ENCODE measurements at regions not wholly inside any gene's neighbourhood (a gene's known extent, or its start where the extent isn't known, plus 50 kb on each side); places are given as distances from the start of the nearest gene placed in this dataset.

DNA sequence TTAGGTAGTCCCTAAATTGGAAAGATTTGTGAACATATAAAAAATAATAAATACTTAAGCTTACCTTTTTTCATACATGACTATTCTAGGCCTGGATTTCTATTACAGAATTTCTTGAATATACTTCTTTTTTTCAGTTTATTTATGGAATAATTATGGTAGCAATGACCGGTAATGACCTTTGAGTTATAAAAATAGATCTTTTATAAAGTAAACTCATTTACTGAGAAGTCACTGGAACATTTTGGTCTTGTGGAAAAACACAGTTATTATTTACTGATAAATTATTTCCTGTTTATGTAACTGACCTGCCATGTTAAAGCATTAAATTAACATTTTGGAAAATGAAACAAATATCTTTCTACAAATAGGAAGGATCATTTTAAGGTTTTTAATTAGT is 80.4 kb upstream of the RASGEF1B start:
- POLR2A ChIA-PET, result no interaction called here
- ATAC-seq (ENCODE audit: low read depth) (no peak), DNase-seq (no peak)
- no peaks in the 10 kb centered on the region for H3K27me3 Mint-ChIP-seq
- Histone ChIP-seq H3K4me2 (replicated peaks; ENCODE audit: low read depth, low read length, poor library complexity, severe bottlenecking) (no peak overlapping the region), H2AFZ (ENCODE audit: insufficient read depth, low read depth, low read length, poor library complexity, severe bottlenecking) (no peak overlapping the region), H3K9ac (ENCODE audit: low read length) (no peak overlapping the region), H3K4me3 (ENCODE audit: control extremely low read depth in 1 of 5, extremely low read depth in 1 of 5, insufficient read depth in 1 of 5, low read depth in 2 of 5, low read length in 4 of 5) (no peak overlapping the region), H3K36me3 (replicated peaks in 1 of 2; ENCODE audit: control extremely low read depth in 1 of 2, control insufficient read depth in 1 of 2, extremely low read depth in 1 of 2, insufficient read depth in 2 of 2, low read length in 1 of 2) (no peaks in the 10 kb centered on the region), H4K20me1 (ENCODE audit: control insufficient read depth, insufficient read depth, low read length, poor library complexity, severe bottlenecking) (no peaks in the 10 kb centered on the region), H3K9me3 (ENCODE audit: control extremely low read depth in 1 of 3, control insufficient read depth in 2 of 3, insufficient read depth in 1 of 3, low read length in 2 of 3) (no peaks in the 10 kb centered on the region), H3K27ac (ENCODE audit: low read length in 2 of 2) (no peak overlapping the region), H3K4me1 (ENCODE audit: control insufficient read depth in 2 of 2, insufficient read depth in 2 of 2, low read length in 2 of 2) (peaks cover 0 to 2% of the 10 kb centered on the region in 2 donors), H3K27me3 (replicated peaks in 1 of 4; ENCODE audit: control extremely low read depth in 1 of 4, control insufficient read depth in 3 of 4, insufficient read depth in 4 of 4, low read length in 3 of 4) (no peaks in the 10 kb centered on the region), H3K79me2 (ENCODE audit: control insufficient read depth, insufficient read depth, low read length) (no peaks in the 10 kb centered on the region)
- peaks cover 3% of the 10 kb centered on the region for H3K9me3 Mint-ChIP-seq (ENCODE audit: insufficient read depth)
- CTCF ChIA-PET, result no interaction called here
- TF ChIP-seq, protein P1, sequence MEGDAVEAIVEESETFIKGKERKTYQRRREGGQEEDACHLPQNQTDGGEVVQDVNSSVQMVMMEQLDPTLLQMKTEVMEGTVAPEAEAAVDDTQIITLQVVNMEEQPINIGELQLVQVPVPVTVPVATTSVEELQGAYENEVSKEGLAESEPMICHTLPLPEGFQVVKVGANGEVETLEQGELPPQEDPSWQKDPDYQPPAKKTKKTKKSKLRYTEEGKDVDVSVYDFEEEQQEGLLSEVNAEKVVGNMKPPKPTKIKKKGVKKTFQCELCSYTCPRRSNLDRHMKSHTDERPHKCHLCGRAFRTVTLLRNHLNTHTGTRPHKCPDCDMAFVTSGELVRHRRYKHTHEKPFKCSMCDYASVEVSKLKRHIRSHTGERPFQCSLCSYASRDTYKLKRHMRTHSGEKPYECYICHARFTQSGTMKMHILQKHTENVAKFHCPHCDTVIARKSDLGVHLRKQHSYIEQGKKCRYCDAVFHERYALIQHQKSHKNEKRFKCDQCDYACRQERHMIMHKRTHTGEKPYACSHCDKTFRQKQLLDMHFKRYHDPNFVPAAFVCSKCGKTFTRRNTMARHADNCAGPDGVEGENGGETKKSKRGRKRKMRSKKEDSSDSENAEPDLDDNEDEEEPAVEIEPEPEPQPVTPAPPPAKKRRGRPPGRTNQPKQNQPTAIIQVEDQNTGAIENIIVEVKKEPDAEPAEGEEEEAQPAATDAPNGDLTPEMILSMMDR (IDR thresholded peaks at IDR 0.05), result no peak
- no peak for TF ChIP-seq EZH2 (IDR thresholded peaks at IDR 0.05; ENCODE audit: borderline replicate concordance, insufficient read depth, low read depth, low read length, poor library complexity, severe bottlenecking)
- H3K4me3 Mint-ChIP-seq, result no peak overlapping the region
- no peak overlapping the region for H3K27ac Mint-ChIP-seq
- H3K4me1 Mint-ChIP-seq, result peaks cover 31% of the 10 kb centered on the region
- intact Hi-C loops (cut with micrococcal nuclease), result no loop called here
- WGBS (ENCODE audit: insufficient coverage), result no CpG with 5 or more reads among the region's 1 CpG

DNA sequence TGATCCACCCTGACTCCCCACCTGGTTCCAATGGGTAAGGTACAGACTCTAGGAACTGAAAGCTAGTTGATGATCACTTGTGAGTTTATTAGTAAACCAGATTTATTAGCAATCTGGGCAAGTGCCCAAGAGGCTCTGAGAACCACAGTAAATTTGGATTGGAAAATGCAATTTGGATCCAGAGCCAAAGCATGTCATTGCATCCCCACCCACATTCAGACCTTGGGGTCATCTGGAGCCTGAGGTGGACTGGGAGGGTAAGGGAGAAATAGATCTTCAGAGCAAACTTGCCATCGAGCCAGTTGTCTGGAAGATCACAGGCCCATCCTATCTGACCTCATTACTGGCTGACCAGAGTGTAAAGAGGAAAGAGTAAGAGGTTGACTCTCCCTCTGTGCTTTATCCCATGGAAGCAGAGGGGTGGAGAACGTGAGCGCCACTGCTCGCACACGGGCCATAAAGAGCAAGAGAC is 78.7 kb upstream of the RASGEF1B start:
- H3K4me2 ChIP-seq (replicated peaks; ENCODE audit: low read depth, low read length, poor library complexity, severe bottlenecking), result no peak overlapping the region
- H3K27me3 ChIP-seq (replicated peaks in 1 of 4; ENCODE audit: control extremely low read depth in 1 of 4, control insufficient read depth in 3 of 4, insufficient read depth in 4 of 4, low read length in 3 of 4), result no peaks in the 10 kb centered on the region
- WGBS (ENCODE audit: insufficient coverage), result 100% methylated on average over 1 of the region's 5 CpGs
- no peaks in the 10 kb centered on the region for H3K9me3 ChIP-seq (ENCODE audit: control extremely low read depth in 1 of 3, control insufficient read depth in 2 of 3, insufficient read depth in 1 of 3, low read length in 2 of 3)
- intact Hi-C loops (cut with micrococcal nuclease), result no loop called here
- H4K20me1 ChIP-seq (ENCODE audit: control insufficient read depth, insufficient read depth, low read length, poor library complexity, severe bottlenecking), result no peaks in the 10 kb centered on the region
- Mint-ChIP-seq H3K9me3 (ENCODE audit: insufficient read depth) (peaks cover 3% of the 10 kb centered on the region), H3K4me3 (no peak overlapping the region), H3K27ac (no peak overlapping the region), H3K27me3 (no peaks in the 10 kb centered on the region), H3K4me1 (peaks cover 25% of the 10 kb centered on the region)
- ChIA-PET CTCF (interaction anchor here (0.6 kb wide), 1 partner anchor 234 kb away, joined by 3 read pairs; no protein-coding TSS in a partner anchor), POLR2A (no interaction called here)
- H3K4me1 ChIP-seq (ENCODE audit: control insufficient read depth in 2 of 2, insufficient read depth in 2 of 2, low read length in 2 of 2), result peaks cover 0 to 2% of the 10 kb centered on the region in 2 donors
- H3K4me3 ChIP-seq (ENCODE audit: control extremely low read depth in 1 of 5, extremely low read depth in 1 of 5, insufficient read depth in 1 of 5, low read depth in 2 of 5, low read length in 4 of 5), result no peak overlapping the region
- no peaks in the 10 kb centered on the region for H3K79me2 ChIP-seq (ENCODE audit: control insufficient read depth, insufficient read depth, low read length)
- H2AFZ ChIP-seq (ENCODE audit: insufficient read depth, low read depth, low read length, poor library complexity, severe bottlenecking), result no peak overlapping the region
- no peak overlapping the region for H3K9ac ChIP-seq (ENCODE audit: low read length)
- TF ChIP-seq, protein P1 (IDR thresholded peaks at IDR 0.05), result no peak
- no peak for TF ChIP-seq EZH2 (IDR thresholded peaks at IDR 0.05; ENCODE audit: borderline replicate concordance, insufficient read depth, low read depth, low read length, poor library complexity, severe bottlenecking)
- H3K27ac ChIP-seq (ENCODE audit: low read length in 2 of 2), result no peak overlapping the region
- ATAC-seq (ENCODE audit: low read depth) (no peak), DNase-seq (no peak)
- H3K36me3 ChIP-seq (replicated peaks in 1 of 2; ENCODE audit: control extremely low read depth in 1 of 2, control insufficient read depth in 1 of 2, extremely low read depth in 1 of 2, insufficient read depth in 2 of 2, low read length in 1 of 2), result no peaks in the 10 kb centered on the region
